Keratinocyte (primary cell): ENCODE measurements at regions not wholly inside any gene's neighbourhood (a gene's known extent, or its start where the extent isn't known, plus 50 kb on each side); places are given as distances from the start of the nearest gene placed in this dataset.

ENCODE experiments used
- DNase-seq: peaks from one replicate; pipeline ENCODE4 v3.0.0-alpha.2; 2011; ENCODE audit warnings: low read depth, missing footprints, low spot score
- FAIRE-seq: peaks from 2 replicates; lab custom pipeline; 2011; peaks lifted over from hg19 to GRCh38; lab: Jason Lieb, UNC
- H2AFZ ChIP-seq: 2 replicates; pipeline ENCODE4 v1.6.0; 2012; ENCODE audit warnings: low read length, control low read depth, inconsistent platforms; ENCODE audit not compliant: control insufficient read depth
- H3K27ac ChIP-seq: 2 replicates; pipeline ENCODE4 v1.5.1; 2011; ENCODE audit warnings: low read length; ENCODE audit not compliant: control insufficient read depth, insufficient read depth
- H3K27me3 ChIP-seq: 3 replicates; pipeline ENCODE4 v1.6.0; 2011; ENCODE audit warnings: low read length; ENCODE audit not compliant: control insufficient read depth, insufficient read depth; ENCODE audit errors: extremely low read depth
- H3K36me3 ChIP-seq, 2 experiments: 2 replicates in 1 of 2; 3 replicates in 1 of 2; pipeline ENCODE4 v1.5.1; 2011; ENCODE audit warnings: low read length in 2 of 2, mild to moderate bottlenecking in 1 of 2; ENCODE audit not compliant: control insufficient read depth in 2 of 2, insufficient read depth in 2 of 2; ENCODE audit errors: extremely low read depth in 1 of 2
- H3K4me1 ChIP-seq: 3 replicates; pipeline ENCODE4 v1.5.1; 2011; ENCODE audit warnings: low read length; ENCODE audit not compliant: control insufficient read depth, insufficient read depth; ENCODE audit errors: extremely low read depth
- H3K4me2 ChIP-seq: 3 replicates; pipeline ENCODE4 v1.6.0; 2011; ENCODE audit warnings: low read depth, low read length; ENCODE audit not compliant: control insufficient read depth, insufficient read depth; ENCODE audit errors: extremely low read depth
- H3K4me3 ChIP-seq, 3 experiments: fragments of 200-600 bp in 1 of 3; sonication (generic) in 1 of 3; 2 replicates in 2 of 3; 3 replicates in 1 of 3; pipeline ENCODE4 v1.5.1; 2011 to 2016; ENCODE audit warnings: low read length in 3 of 3, mild to moderate bottlenecking in 3 of 3, control low read depth in 2 of 3, inconsistent platforms in 1 of 3, low read depth in 1 of 3, mixed read lengths in 1 of 3, mixed run types in 1 of 3, moderate library complexity in 1 of 3; ENCODE audit not compliant: control insufficient read depth in 2 of 3, insufficient read depth in 2 of 3; ENCODE audit errors: extremely low read depth in 1 of 3
- H3K79me2 ChIP-seq: 2 replicates; pipeline ENCODE4 v1.6.0; 2012; ENCODE audit warnings: low read length; ENCODE audit not compliant: control insufficient read depth, insufficient read depth
- H3K9ac ChIP-seq: 3 replicates; pipeline ENCODE4 v1.6.0; 2011; ENCODE audit warnings: low read length; ENCODE audit not compliant: control insufficient read depth, insufficient read depth; ENCODE audit errors: extremely low read depth
- H3K9me1 ChIP-seq: 3 replicates; pipeline ENCODE4 v1.6.0; 2011; ENCODE audit warnings: low read length; ENCODE audit not compliant: control insufficient read depth, insufficient read depth; ENCODE audit errors: extremely low read depth
- H3K9me3 ChIP-seq: 2 replicates; pipeline ENCODE4 v1.5.1; 2012; ENCODE audit warnings: low read depth, low read length; ENCODE audit not compliant: control insufficient read depth
- H4K20me1 ChIP-seq: 3 replicates; pipeline ENCODE4 v1.6.0; 2011; ENCODE audit warnings: low read length; ENCODE audit not compliant: control insufficient read depth, insufficient read depth; ENCODE audit errors: extremely low read depth
- CTCF ChIP-seq, 3 experiments: IDR thresholded peaks in 1 of 3; conservative IDR thresholded peaks in 1 of 3; optimal IDR thresholded peaks in 1 of 3; 2 replicates in 2 of 3; 3 replicates in 1 of 3; pipeline versions ENCODE3 to v1.5.1; 2011; ENCODE audit warnings: low read length in 3 of 3, mild to moderate bottlenecking in 3 of 3, moderate library complexity in 2 of 3, control low read depth in 1 of 3, inconsistent platforms in 1 of 3; ENCODE audit not compliant: insufficient read depth in 2 of 3; ENCODE audit errors: extremely low read depth in 1 of 3
- EZH2 ChIP-seq: IDR thresholded peaks from one replicate; pipeline ENCODE4 v1.6.1; 2012; ENCODE audit warnings: inconsistent platforms, mild to moderate bottlenecking, low read length, moderate library complexity
- dilution Hi-C: fragments of 300-500 bp; cut with MboI; formaldehyde crosslinking; loops from one replicate; pipeline ENCODE4 v1.7.0; 2020; ENCODE audit warnings: low sequenced_read_pairs; ENCODE audit not compliant: extremely low pct_ligation_motif_present

GRCh38 chr7:68243128-68243527 lies 1246.5 kb downstream of the TYW1 start:
- H3K9me1 ChIP-seq, result no peaks in the 10 kb centered on the region
- no peak overlapping the region for H3K27ac ChIP-seq
- no peak overlapping the region for H3K4me2 ChIP-seq
- no peak overlapping the region for H3K9ac ChIP-seq
- peaks cover 21% of the 10 kb centered on the region for H3K4me1 ChIP-seq
- no peaks in the 10 kb centered on the region for H3K27me3 ChIP-seq
- no peaks in the 10 kb centered on the region for H3K36me3 ChIP-seq
- no peak for TF ChIP-seq EZH2
- TF ChIP-seq CTCF (optimal IDR thresholded peaks at IDR 0.05 in 1 of 3, IDR thresholded peaks at IDR 0.05 in 1 of 3, conservative IDR thresholded peaks at IDR 0.05 in 1 of 3; ENCODE audit: extremely low read depth in 1 of 3, insufficient read depth in 2 of 3, low read length in 3 of 3), result no peak
- no peaks in the 10 kb centered on the region for H3K79me2 ChIP-seq
- no peak overlapping the region for H2AFZ ChIP-seq
- DNase-seq (no peak), FAIRE-seq (no peak)
- dilution Hi-C loops, result no loop called here
- H3K9me3 ChIP-seq, result no peaks in the 10 kb centered on the region
- no peaks in the 10 kb centered on the region for H4K20me1 ChIP-seq
- H3K4me3 ChIP-seq, result no peak overlapping the region

GRCh38 chr7:68244389-68244788 lies 1247.8 kb downstream of the TYW1 start:
- Histone ChIP-seq H3K27me3 (no peaks in the 10 kb centered on the region), H3K27ac (no peak overlapping the region), H3K9me3 (no peaks in the 10 kb centered on the region), H3K4me2 (no peak overlapping the region), H3K9me1 (no peaks in the 10 kb centered on the region), H3K4me3 (no peak overlapping the region), H3K9ac (no peak overlapping the region), H2AFZ (no peak overlapping the region), H3K79me2 (no peaks in the 10 kb centered on the region), H3K36me3 (no peaks in the 10 kb centered on the region), H3K4me1 (peaks cover 21% of the 10 kb centered on the region), H4K20me1 (no peaks in the 10 kb centered on the region)
- dilution Hi-C loops, result no loop called here
- TF ChIP-seq EZH2 (no peak), CTCF (optimal IDR thresholded peaks at IDR 0.05 in 1 of 3, IDR thresholded peaks at IDR 0.05 in 1 of 3, conservative IDR thresholded peaks at IDR 0.05 in 1 of 3; ENCODE audit: extremely low read depth in 1 of 3, insufficient read depth in 2 of 3, low read length in 3 of 3) (no peak)
- no peak for DNase-seq
- FAIRE-seq, result no peak
